ENCODE measurements at regions not wholly inside any gene's neighbourhood (a gene's known extent, or its start where the extent isn't known, plus 50 kb on each side); places are given as distances from the start of the nearest gene placed in this dataset.

DNA sequence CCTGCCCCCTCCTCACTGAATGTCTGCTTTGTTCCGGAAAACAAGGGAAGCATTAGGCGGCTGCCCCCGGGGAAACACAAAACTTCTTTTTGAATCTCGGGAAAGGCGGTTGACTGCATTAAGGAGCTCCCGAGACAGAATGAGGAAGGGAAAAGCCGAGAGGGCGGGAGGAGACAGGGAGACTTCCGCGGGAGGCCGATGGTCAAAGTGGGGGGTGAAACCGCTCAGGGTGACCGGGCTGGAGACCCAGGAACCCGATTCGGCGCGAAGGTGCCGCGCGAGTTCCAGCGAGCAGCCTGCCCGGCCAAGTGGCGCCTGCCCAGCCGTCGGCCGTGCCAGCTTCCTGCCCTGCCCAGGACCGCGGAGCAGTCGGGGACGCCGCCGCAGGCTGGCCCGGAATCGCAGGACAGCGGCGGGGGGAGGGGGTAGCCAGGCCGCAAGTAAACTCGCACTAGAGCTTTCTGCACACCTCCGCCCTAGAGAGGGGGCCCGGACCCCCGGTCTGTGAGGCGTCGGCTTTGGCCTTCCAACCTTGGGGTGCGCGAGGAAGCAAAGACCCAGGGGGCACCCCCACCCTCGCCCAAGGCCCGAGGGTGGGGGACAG, 55.1 kb upstream of the BCOR start:
- intact Hi-C loops (cut with DNase I) = loop anchor here in 9 of 10 donors (1.0 to 10.0 kb wide), 11 partner anchors 41 to 418 kb away; partner anchors contain the start of gene BCOR (in 1 of the 9)
- peak overlapping the region; percentile 32 to 56 (median 53) for H3K4me3 ChIP-seq
- DNase-seq (peak; percentile 44 to 71), ATAC-seq (peak; percentile 30 to 76 (median 65))
- peak overlapping the region; percentile 21 to 89 (median 82) for H3K27ac ChIP-seq
- WGBS, 2 donors = 1% methylated on average over 36 to 46 of the region's 47 CpGs
- no peaks in the 10 kb centered on the region for H3K36me3 ChIP-seq
- peaks cover 6 to 72% (median 49%) of the 10 kb centered on the region in 9 donors for H3K4me1 ChIP-seq
- no peaks in the 10 kb centered on the region for H3K9me3 ChIP-seq
- TF ChIP-seq CTCF (IDR thresholded peaks at IDR 0.05) = peak in 1 of 9 donors; percentile 14
- peaks cover 0 to 100% (median 0%) of the 10 kb centered on the region in 7 donors for H3K27me3 ChIP-seq

DNA sequence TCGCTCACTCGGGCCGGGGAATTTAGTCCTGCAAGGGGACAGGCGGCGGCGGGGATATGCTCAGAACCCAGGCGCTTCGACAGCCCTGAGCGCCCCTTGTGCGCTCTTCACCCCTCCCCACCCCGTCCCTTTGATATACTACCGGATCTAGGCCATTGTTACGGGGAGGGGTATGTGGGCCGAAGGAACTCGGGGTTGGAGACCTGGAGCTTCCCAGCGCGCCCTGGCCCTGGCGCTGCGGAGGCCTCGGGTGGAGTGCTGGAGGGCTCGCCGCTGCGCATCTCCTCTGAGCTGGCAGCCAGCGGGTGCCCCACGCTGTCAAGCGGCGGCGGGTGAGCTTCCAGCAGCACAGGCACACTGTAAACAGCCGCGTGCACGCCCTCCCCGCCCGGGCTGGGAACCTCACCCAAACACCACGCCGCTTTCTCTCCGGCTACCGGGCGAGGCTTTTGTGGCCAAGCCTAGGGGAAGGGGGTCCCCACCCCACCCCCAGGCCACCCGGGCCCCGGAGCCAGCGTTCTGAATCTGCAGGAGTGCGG, 54.5 kb upstream of the BCOR start:
- WGBS, 2 donors = 23 to 27% methylated on average over 37 to 39 of the region's 42 CpGs
- Histone ChIP-seq H3K27me3 (peaks cover 0 to 100% (median 0%) of the 10 kb centered on the region in 7 donors), H3K4me3 (peak overlapping the region; percentile 32 to 56 (median 53)), H3K27ac (peak overlapping the region; percentile 21 to 89 (median 82)), H3K9me3 (no peaks in the 10 kb centered on the region), H3K36me3 (no peaks in the 10 kb centered on the region), H3K4me1 (peaks cover 6 to 72% (median 52%) of the 10 kb centered on the region in 9 donors)
- no peak for TF ChIP-seq CTCF (IDR thresholded peaks at IDR 0.05)
- ATAC-seq (peak in 6 of 8 donors; percentile 10 to 43 (median 22)), DNase-seq (peak in 1 of 2 donors; percentile 57)
- intact Hi-C loops (cut with DNase I) = loop anchor here in 9 of 10 donors (1.0 to 10.0 kb wide), 11 partner anchors 40 to 417 kb away; partner anchors contain the start of gene BCOR (in 1 of the 9)

DNA sequence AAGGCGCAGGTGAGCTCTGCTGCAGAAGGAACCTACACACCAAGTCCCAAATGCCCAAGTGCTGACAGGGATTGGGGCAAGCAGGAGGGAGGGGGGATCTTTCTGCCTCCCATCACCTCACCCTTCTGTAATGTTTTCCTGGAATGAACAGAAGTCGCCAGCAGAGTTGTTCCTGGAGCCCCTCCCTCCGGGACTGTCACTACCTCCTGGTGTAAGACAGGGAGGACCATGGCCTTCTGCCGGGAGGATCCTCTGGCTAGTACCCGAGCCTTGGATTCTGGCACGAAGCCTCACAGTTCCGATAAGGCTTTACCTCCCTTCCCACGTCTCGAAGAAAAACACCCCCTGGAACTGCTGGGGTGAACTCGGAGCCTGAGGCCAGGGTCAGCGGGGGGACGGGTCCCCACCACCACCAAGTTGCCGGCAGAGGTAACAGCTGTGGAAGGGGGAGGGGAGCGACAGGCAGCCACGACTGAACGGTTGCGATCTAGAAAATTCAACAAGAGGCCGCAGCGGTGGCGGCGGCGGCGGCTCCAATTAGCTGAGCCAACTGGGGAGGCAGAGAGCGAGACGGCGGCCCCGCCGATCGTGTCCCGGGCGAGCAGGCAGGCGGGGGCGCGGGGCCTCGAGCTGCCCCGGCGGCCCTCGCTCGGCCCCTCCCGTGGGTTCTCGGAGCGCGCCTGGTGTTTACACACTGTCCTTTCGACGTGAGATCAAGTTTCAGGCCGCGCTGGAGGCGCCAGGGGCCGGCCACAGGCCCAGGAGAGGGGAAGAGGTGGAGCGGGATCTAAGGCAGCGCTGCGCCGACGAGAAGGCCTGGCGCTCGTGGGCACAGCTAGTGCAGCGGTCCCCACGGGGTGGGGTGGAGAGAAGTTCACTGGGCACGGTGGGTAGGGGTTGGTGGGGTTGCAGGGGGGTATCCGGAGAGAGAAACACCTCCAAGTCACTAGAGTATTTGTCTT, 53.7 kb upstream of the BCOR start:
- DNase-seq = no peak
- Histone ChIP-seq H3K4me1 (peaks cover 6 to 79% (median 56%) of the 10 kb centered on the region in 9 donors), H3K9me3 (no peaks in the 10 kb centered on the region), H3K27me3 (peaks cover 0 to 100% (median 0%) of the 10 kb centered on the region in 7 donors), H3K27ac (peak overlapping the region in 2 of 10 donors; percentile 84 to 87), H3K36me3 (no peaks in the 10 kb centered on the region), H3K4me3 (peak overlapping the region in 3 of 10 donors; percentile 42 to 56 (median 53))
- no peak for TF ChIP-seq CTCF (IDR thresholded peaks at IDR 0.05)
- WGBS, 2 donors = 68 to 76% methylated on average over 35 to 60 of the region's 60 CpGs
- ATAC-seq = no peak
- intact Hi-C loops (cut with DNase I) = loop anchor here in 9 of 10 donors (1.0 to 10.0 kb wide), 11 partner anchors 39 to 417 kb away; partner anchors contain the start of gene BCOR (in 1 of the 9)

DNA sequence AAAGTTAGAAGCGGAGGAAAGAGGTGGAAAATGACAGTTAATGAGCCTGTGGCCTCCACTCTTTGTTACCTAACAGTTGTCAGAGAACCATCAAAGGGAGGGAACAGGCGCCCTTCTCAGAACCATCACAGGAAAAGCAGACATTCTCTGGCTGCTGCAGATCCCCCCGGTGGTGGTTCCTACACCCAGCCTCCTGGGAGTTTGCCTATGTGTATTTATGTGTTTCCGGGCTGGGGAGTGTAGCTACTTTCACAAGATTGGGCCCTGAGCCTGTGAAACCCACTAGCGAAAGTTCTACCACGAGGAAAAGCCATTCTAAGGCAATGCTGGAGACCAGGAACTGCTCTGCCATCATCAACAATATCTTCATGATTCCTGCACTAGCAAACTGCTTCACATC, 52.7 kb upstream of the BCOR start:
- Histone ChIP-seq H3K27ac (peak overlapping the region in 1 of 10 donors; percentile 67), H3K4me1 (peaks cover 6 to 78% (median 57%) of the 10 kb centered on the region in 9 donors), H3K4me3 (no peak overlapping the region), H3K27me3 (peaks cover 0 to 100% (median 0%) of the 10 kb centered on the region in 7 donors), H3K9me3 (no peaks in the 10 kb centered on the region), H3K36me3 (no peaks in the 10 kb centered on the region)
- intact Hi-C loops (cut with DNase I) = loop anchor here in 8 of 10 donors (5.0 to 10.0 kb wide), 9 partner anchors 38 to 416 kb away; partner anchors contain the start of gene BCOR (in 1 of the 8)
- TF ChIP-seq CTCF (IDR thresholded peaks at IDR 0.05) = no peak
- ATAC-seq = no peak
- no peak for DNase-seq
- 60 to 70% methylated on average over 6 of the region's 6 CpGs for WGBS, 2 donors
